Epithelial cell of proximal tubule (primary cell): ENCODE measurements at regions not wholly inside any gene's neighbourhood (a gene's known extent, or its start where the extent isn't known, plus 50 kb on each side); places are given as distances from the start of the nearest gene placed in this dataset.
A peak's percentile ranks its signal among the peaks of the same experiment; 100 is the strongest.

Experiments used
- DNase-seq: peaks from one replicate; pipeline ENCODE4 v3.0.0-alpha.2; 2011; ENCODE audit warnings: low read depth
- H3K4me3 ChIP-seq: 2 replicates; pipeline ENCODE4 v1.5.1; 2011; ENCODE audit warnings: low read depth, mild to moderate bottlenecking, low read length
- TF ChIP-seq, protein P1 (sequence below): conservative IDR thresholded peaks from 2 replicates; pipeline ENCODE4 v1.5.1; 2012; ENCODE audit warnings: low read depth, mild to moderate bottlenecking, low read length

DNA sequence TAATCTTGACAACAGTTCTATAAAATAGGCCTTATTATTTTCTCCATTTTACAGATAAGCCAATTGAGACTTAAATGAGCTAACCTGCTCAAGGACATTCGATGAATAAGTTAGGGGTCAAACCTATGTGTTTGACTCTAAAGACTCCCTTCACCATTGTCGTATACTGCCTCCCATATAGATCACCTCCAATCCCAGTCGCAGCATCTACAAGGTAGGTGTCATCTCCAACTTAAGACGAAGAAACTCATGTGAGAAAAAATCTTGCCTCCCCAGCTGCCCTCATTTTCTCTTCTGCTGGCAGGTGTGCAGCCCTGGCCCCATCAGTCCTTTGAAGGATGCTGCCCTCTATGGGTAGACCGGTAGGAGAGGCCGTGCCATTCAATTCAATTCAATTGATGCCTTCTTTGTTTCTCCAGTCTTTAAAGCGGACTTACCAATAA is 75.2 kb upstream of the SMARCA2 start:
- TF ChIP-seq, protein P1, sequence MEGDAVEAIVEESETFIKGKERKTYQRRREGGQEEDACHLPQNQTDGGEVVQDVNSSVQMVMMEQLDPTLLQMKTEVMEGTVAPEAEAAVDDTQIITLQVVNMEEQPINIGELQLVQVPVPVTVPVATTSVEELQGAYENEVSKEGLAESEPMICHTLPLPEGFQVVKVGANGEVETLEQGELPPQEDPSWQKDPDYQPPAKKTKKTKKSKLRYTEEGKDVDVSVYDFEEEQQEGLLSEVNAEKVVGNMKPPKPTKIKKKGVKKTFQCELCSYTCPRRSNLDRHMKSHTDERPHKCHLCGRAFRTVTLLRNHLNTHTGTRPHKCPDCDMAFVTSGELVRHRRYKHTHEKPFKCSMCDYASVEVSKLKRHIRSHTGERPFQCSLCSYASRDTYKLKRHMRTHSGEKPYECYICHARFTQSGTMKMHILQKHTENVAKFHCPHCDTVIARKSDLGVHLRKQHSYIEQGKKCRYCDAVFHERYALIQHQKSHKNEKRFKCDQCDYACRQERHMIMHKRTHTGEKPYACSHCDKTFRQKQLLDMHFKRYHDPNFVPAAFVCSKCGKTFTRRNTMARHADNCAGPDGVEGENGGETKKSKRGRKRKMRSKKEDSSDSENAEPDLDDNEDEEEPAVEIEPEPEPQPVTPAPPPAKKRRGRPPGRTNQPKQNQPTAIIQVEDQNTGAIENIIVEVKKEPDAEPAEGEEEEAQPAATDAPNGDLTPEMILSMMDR, result peak; percentile 82
- H3K4me3 ChIP-seq, result no peak overlapping the region
- peak; percentile 1 for DNase-seq

GRCh38 chr9:1941989-1942388 is 73.2 kb upstream of the SMARCA2 start:
- H3K4me3 ChIP-seq, result no peak overlapping the region
- DNase-seq, result no peak
- TF ChIP-seq, protein P1, result peak; percentile 59

- TF ChIP-seq, protein P1, result no peak
- H3K4me3 ChIP-seq, result no peak overlapping the region
- no peak for DNase-seq
These were observed 68.4 kb upstream of the SMARCA2 start for GRCh38 chr9:1946526-1947283.

DNA sequence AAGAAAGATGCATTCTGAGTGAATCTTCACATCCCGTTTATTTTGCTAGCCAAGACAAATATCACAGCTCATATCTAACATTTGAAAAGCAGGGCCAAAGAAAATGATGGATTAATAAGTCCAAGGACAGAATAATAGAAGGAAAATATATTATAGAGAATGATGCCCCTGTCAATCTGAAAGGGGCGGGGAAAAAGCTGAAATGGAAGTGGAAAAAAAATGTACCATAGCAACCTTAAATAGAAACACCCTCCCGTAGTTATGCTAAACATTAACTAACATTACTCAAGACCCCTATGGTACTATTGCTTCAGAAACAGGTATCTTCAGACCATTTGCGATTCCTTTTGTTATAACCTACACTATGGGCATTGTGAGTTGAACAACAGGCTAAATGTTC is 67.7 kb upstream of the SMARCA2 start:
- H3K4me3 ChIP-seq, result no peak overlapping the region
- no peak for DNase-seq
- TF ChIP-seq, protein P1, result no peak

DNA sequence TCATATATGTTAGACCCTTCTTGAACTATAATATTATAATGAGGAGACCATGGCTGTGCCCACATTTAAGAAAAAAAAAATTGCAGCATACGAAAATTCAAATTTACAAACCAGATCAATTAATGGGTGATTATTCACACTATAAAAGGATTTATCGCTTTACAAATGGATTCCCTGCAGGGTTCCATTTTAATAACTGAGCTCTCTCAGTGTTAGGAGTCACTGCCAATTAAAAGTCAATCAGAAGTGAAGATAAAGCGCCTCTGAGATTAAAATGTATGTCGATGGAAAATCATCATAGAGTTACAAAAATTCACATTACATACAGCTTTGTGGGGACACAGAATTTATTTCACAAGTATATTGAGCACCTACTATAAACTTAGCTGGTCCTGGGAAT is 66.6 kb upstream of the SMARCA2 start:
- H3K4me3 ChIP-seq, result no peak overlapping the region
- TF ChIP-seq, protein P1, result no peak
- no peak for DNase-seq

GRCh38 chr9:1951446-1951845 is 63.7 kb upstream of the SMARCA2 start:
- no peak for DNase-seq
- TF ChIP-seq, protein P1, result no peak
- H3K4me3 ChIP-seq, result no peak overlapping the region

DNA sequence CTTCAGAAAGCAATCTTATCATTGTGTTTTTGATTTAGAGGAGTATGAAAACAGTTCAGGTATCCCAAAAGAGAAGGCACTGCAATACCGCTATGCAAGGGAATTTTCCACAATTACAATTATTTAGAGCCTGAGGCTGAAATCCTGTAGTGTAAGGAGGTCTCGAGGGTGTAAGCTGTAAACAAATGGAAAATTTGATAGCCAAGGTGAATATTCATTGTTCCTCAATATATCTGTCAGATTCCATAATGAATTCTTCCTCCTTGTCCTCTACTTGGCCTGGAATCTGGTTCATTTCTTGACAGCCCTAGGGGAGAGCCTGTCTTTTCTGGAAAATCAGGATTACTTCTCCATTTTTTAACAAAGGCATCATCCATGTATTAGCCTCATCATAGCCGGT is 63.1 kb upstream of the SMARCA2 start:
- DNase-seq, result no peak
- H3K4me3 ChIP-seq, result no peak overlapping the region
- TF ChIP-seq, protein P1, result no peak
